K562 (cell line): ENCODE measurements at regions not wholly inside any gene's neighbourhood (a gene's known extent, or its start where the extent isn't known, plus 50 kb on each side); places are given as distances from the start of the nearest gene placed in this dataset.

Experiments
- ATAC-seq: fragments of 200-7000 bp; cut with Tn5 transposase; 3 replicates; pipeline ENCODE4 v1.9.1; 2020; ENCODE audit warnings: moderate library complexity
- BruUV-seq: library from RNA; stranded (reverse); fragments of 400-500 nt; replicated peaks from 2 replicates; lab custom pipeline; 2021; lab: Mats Ljungman, UMichigan
- CTCF ChIA-PET: fragments of 300-600 bp; formaldehyde crosslinking; extraction: SDS; loops from one replicate; lab custom pipeline; 2021; ENCODE audit warnings: low intra/inter-chr PET ratio; lab: Yijun Ruan, JAX
- POLR2A ChIA-PET: fragments of 300-600, 350-650 bp; sonication (Branson Sonifier 250); formaldehyde crosslinking; extraction: SDS; loops from one replicate; lab custom pipeline; 2021; ENCODE audit warnings: antibody characterized with exemption, inconsistent platforms; lab: Yijun Ruan, JAX
- DNase-seq, 4 experiments: peaks; one replicate each; pipeline versions ENCODE4 v3.0.0 to v3.0.0-alpha.2; 2011 to 2018; ENCODE audit warnings: low spot score in 3 of 4, mixed read lengths in 3 of 4; ENCODE audit errors: extremely low read depth in 1 of 4
- FAIRE-seq: peaks from 2 replicates; lab custom pipeline; 2011; peaks lifted over from hg19 to GRCh38; lab: Jason Lieb, UNC
- H2AFZ ChIP-seq: 2 replicates; pipeline ENCODE4 v1.6.0; 2011; ENCODE audit warnings: low read depth, low read length, control low read depth, inconsistent platforms
- H3K27ac ChIP-seq: fragments of 200-600 bp; 3 replicates; pipeline ENCODE4 v1.8.0; 2011; ENCODE audit warnings: low read depth, mild to moderate bottlenecking, control low read depth, inconsistent platforms, low read length, moderate library complexity, mixed read lengths; ENCODE audit errors: extremely low read depth
- H3K27me3 ChIP-seq, 2 experiments: fragments of 300-600 bp in 1 of 2; 2 replicates in 1 of 2; 3 replicates in 1 of 2; pipeline versions ENCODE4 v1.6.0 to v1.8.0; 2011; ENCODE audit warnings: inconsistent platforms in 2 of 2, low read length in 2 of 2, mild to moderate bottlenecking in 1 of 2, mixed read lengths in 1 of 2, moderate library complexity in 1 of 2; ENCODE audit not compliant: control insufficient read depth in 2 of 2, insufficient read depth in 2 of 2
- H3K36me3 ChIP-seq: fragments of 300-600 bp; 3 replicates; pipeline ENCODE4 v1.8.0; 2011; ENCODE audit warnings: mild to moderate bottlenecking, low read length, inconsistent platforms; ENCODE audit not compliant: control insufficient read depth, insufficient read depth
- H3K4me1 ChIP-seq, 2 experiments: fragments of 200-600 bp in 1 of 2; replicated peaks in 1 of 2; 2 replicates in 1 of 2; 3 replicates in 1 of 2; pipeline versions ENCODE4 v1.5.1 to v1.8.0; 2011; ENCODE audit warnings: inconsistent platforms in 2 of 2, low read length in 2 of 2, mild to moderate bottlenecking in 1 of 2, mixed read lengths in 1 of 2, moderate library complexity in 1 of 2; ENCODE audit not compliant: control insufficient read depth in 2 of 2, insufficient read depth in 2 of 2
- H3K4me2 ChIP-seq: 2 replicates; pipeline ENCODE4 v1.6.1; 2011; ENCODE audit warnings: low read length, control low read depth, inconsistent platforms, mixed read lengths; ENCODE audit not compliant: insufficient read depth
- H3K4me3 ChIP-seq: fragments of 200-600 bp; sonication (generic), shearing (Covaris generic); 2 replicates; pipeline ENCODE4 v1.5.1; 2016; ENCODE audit warnings: control low read depth, inconsistent platforms
- H3K79me2 ChIP-seq: fragments of 200-600 bp; 3 replicates; pipeline ENCODE4 v1.8.0; 2011; ENCODE audit warnings: low read length, inconsistent platforms; ENCODE audit not compliant: control insufficient read depth, insufficient read depth
- H3K9ac ChIP-seq, 2 experiments: 2 replicates each; pipeline versions ENCODE4 v1.6.0 to v1.6.1; 2011; ENCODE audit warnings: low read depth in 2 of 2, low read length in 2 of 2, control low read depth in 1 of 2, inconsistent platforms in 1 of 2, mild to moderate bottlenecking in 1 of 2, mixed read lengths in 1 of 2; ENCODE audit not compliant: insufficient read depth in 1 of 2
- H3K9me1 ChIP-seq: one replicate; pipeline ENCODE4 v1.6.0; 2011; ENCODE audit warnings: inconsistent platforms, mild to moderate bottlenecking, low read length, moderate library complexity; ENCODE audit not compliant: control insufficient read depth, insufficient read depth
- H3K9me3 ChIP-seq: replicated peaks from 2 replicates; pipeline ENCODE4 v1.5.1; 2011; ENCODE audit warnings: low read depth, low read length, inconsistent platforms; ENCODE audit not compliant: control insufficient read depth, insufficient read depth
- H4K20me1 ChIP-seq: replicated peaks from 2 replicates; pipeline ENCODE4 v1.6.1; 2011; ENCODE audit warnings: low read length, inconsistent platforms, mixed read lengths; ENCODE audit not compliant: control insufficient read depth, insufficient read depth
- BCOR ChIP-seq: fragments of 450-650 bp; IDR thresholded peaks from 2 replicates; pipeline ENCODE4 v1.6.1; 2016
- FOXK2 ChIP-seq, 2 experiments: fragments of 450-650 bp; IDR thresholded peaks in 1 of 2; conservative IDR thresholded peaks in 1 of 2; 2 replicates each; pipeline ENCODE4 v1.6.1; 2016; ENCODE audit warnings: low read depth in 2 of 2, mild to moderate bottlenecking in 1 of 2
- KDM4B ChIP-seq, 2 experiments: fragments of 450-650 bp in 1 of 2; sonication (generic) in 1 of 2; IDR thresholded peaks; 2 replicates each; pipeline ENCODE4 v1.6.1; 2016 to 2017; ENCODE audit warnings: borderline replicate concordance in 2 of 2, antibody characterized with exemption in 1 of 2, low read depth in 1 of 2, mild to moderate bottlenecking in 1 of 2
- PTBP1 ChIP-seq: fragments of 200-400 bp; formaldehyde crosslinking; IDR thresholded peaks from 2 replicates; pipeline ENCODE4 v1.6.1; 2017; ENCODE audit warnings: low read depth, low read length
- PURB ChIP-seq: sonication (generic); formaldehyde crosslinking; IDR thresholded peaks from 2 replicates; pipeline ENCODE4 v1.9.0; 2021; ENCODE audit warnings: low read depth, mild to moderate bottlenecking, missing genetic modification reagents
- RCOR1 ChIP-seq, 2 experiments: IDR thresholded peaks; 2 replicates each; pipeline ENCODE4 v1.6.1; 2012; ENCODE audit warnings: low read depth in 2 of 2, low read length in 2 of 2, borderline replicate concordance in 1 of 2, improper control_type of control experiment in 1 of 2
- RUNX1 ChIP-seq: sonication (generic); IDR thresholded peaks from 2 replicates; pipeline ENCODE4 v1.6.1; 2016; ENCODE audit warnings: antibody characterized with exemption, low read depth
- SMARCA5 ChIP-seq: fragments of 450-650 bp; IDR thresholded peaks from 2 replicates; pipeline ENCODE4 v1.6.1; 2016
- TFAM ChIP-seq: fragments of 250-450 bp; sonication (Bioruptor Pico); conservative IDR thresholded peaks from 2 replicates; pipeline ENCODE4 v1.5.0; 2021; ENCODE audit warnings: mild to moderate bottlenecking, moderate library complexity
- TRIM28 ChIP-seq: fragments of 450-650 bp; IDR thresholded peaks from 2 replicates; pipeline ENCODE4 v1.6.1; 2017
- ZEB2 ChIP-seq: fragments of 450-650 bp; IDR thresholded peaks from 2 replicates; pipeline ENCODE4 v1.6.1; 2016
- ZNF165 ChIP-seq: fragments of 250-450 bp; sonication (Bioruptor Pico); IDR thresholded peaks from 2 replicates; pipeline ENCODE4 v1.4.0; 2020; ENCODE audit warnings: borderline replicate concordance
- WGBS: fragments of 100-300 bp; shearing (Covaris generic); methylation state at CpG from one replicate; pipeline ENCODE4 v1.1.6; 2016; ENCODE audit warnings: low coverage, mixed read lengths; ENCODE audit not compliant: insufficient coverage; ENCODE audit errors: missing lambda C conversion rate; 5-methylcytosine and 5-hydroxymethylcytosine counted together
- in situ Hi-C: fragments of 300-500 bp; cut with MboI; formaldehyde crosslinking; loops from 4 replicates; pipeline ENCODE4 v1.15.0; 2018; ENCODE audit warnings: inconsistent platforms, mixed read lengths
- intact Hi-C: fragments of 100-400 bp; cut with micrococcal nuclease; formaldehyde crosslinking; loops from 2 replicates; pipeline ENCODE4 v1.14.2; 2022
- TF ChIP-seq, protein P1 (sequence below): sonication (generic); formaldehyde crosslinking; IDR thresholded peaks from 2 replicates; pipeline ENCODE4 v1.8.0; 2022; ENCODE audit warnings: mild to moderate bottlenecking, missing genetic modification reagents
- TF ChIP-seq, protein P2 (sequence below), 3 experiments: fragments of 200-800 bp in 1 of 3; sonication (Bioruptor generic) in 1 of 3; sonication (generic) in 1 of 3; formaldehyde crosslinking in 1 of 3; IDR thresholded peaks; 2 replicates each; pipeline versions ENCODE4 v1.6.1 to v1.8.0; 2016 to 2022; ENCODE audit warnings: mild to moderate bottlenecking in 2 of 3, missing compliant biosample characterization in 2 of 3, missing genetic modification characterization in 2 of 3, missing genetic modification reagents in 1 of 3
- TF ChIP-seq, protein P3 (sequence below): fragments of 250-450 bp; sonication (Bioruptor Pico); IDR thresholded peaks from 2 replicates; pipeline ENCODE4 v1.5.0; 2021

DNA sequence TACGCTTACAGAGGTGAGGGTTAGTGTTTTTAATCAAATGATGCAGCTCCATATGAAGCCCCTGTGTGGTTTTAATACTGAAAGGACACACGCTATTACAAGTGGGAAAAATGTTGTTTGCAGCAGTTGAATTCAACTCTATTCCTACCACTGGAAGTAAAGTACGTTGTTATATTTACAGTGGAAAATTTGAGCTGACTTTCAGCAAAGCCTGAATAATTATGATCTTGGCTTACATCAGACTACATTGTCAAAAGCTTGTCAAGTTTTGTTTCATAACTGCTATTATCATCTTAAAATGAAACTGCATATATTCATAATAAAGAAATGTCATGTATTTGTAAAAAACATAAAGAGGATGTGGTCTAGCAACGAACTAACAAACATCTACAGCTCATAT is 818.5 kb downstream of the SEMA5A start:
- CTCF ChIA-PET = no interaction called here

DNA sequence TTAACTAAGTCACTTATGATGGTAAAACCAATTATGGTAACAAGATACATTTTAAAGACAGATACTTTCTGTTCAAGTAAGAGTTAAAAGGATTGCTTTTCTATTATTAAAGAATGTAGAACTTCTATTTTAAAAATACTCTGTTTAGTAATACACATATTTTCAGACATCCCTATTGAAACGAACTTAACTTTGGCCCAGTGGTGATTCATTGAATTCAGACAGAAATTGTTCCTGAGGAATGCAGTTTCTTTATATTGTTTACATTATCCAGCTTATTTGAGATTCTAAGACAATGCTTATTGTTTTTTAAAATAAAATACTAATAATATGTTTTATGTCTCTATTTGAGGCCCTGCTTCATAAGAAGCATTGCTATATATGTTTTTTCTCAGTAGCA is 816.4 kb downstream of the SEMA5A start:
- no TSS peak for BruUV-seq
- Histone ChIP-seq H3K9me1 (no peaks in the 10 kb centered on the region), H2AFZ (no peak overlapping the region), H3K9me3 (no peaks in the 10 kb centered on the region), H3K4me1 (no peaks in the 10 kb centered on the region), H4K20me1 (no peaks in the 10 kb centered on the region), H3K4me3 (no peak overlapping the region), H3K27ac (no peak overlapping the region), H3K79me2 (no peaks in the 10 kb centered on the region), H3K27me3 (no peaks in the 10 kb centered on the region), H3K9ac (no peak overlapping the region), H3K36me3 (no peaks in the 10 kb centered on the region), H3K4me2 (no peak overlapping the region)
- CTCF ChIA-PET = no interaction called here
- DNase-seq = no peak
- ATAC-seq = no peak
- in situ Hi-C loops (no loop called here), intact Hi-C loops (no loop called here)
- FAIRE-seq = no peak
- POLR2A ChIA-PET = no interaction called here
- WGBS = 0% methylated on average over 1 of the region's 1 CpG
- TF ChIP-seq SMARCA5 (no peak), ZNF165 (CRISPR knock-in tag) (no peak), TFAM (CRISPR knock-in tag) (no peak), FOXK2 (conservative IDR thresholded peaks at IDR 0.05 in 1 of 2, IDR thresholded peaks at IDR 0.05 in 1 of 2; ENCODE audit: low read depth in 2 of 2) (no peak)
- TF ChIP-seq, protein P1, sequence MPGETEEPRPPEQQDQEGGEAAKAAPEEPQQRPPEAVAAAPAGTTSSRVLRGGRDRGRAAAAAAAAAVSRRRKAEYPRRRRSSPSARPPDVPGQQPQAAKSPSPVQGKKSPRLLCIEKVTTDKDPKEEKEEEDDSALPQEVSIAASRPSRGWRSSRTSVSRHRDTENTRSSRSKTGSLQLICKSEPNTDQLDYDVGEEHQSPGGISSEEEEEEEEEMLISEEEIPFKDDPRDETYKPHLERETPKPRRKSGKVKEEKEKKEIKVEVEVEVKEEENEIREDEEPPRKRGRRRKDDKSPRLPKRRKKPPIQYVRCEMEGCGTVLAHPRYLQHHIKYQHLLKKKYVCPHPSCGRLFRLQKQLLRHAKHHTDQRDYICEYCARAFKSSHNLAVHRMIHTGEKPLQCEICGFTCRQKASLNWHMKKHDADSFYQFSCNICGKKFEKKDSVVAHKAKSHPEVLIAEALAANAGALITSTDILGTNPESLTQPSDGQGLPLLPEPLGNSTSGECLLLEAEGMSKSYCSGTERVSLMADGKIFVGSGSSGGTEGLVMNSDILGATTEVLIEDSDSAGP = no peak
- TF ChIP-seq, protein P2, sequence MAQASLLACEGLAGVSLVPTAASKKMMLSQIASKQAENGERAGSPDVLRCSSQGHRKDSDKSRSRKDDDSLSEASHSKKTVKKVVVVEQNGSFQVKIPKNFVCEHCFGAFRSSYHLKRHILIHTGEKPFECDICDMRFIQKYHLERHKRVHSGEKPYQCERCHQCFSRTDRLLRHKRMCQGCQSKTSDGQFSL (CRISPR knock-in tag; IDR thresholded peaks at IDR 0.05) = no peak
- TF ChIP-seq, protein P2 (tag; IDR thresholded peaks at IDR 0.05) = no peak

More for the DNA sequence above, 818.5 kb downstream of the SEMA5A start:
- Histone ChIP-seq H3K9me3 (no peaks in the 10 kb centered on the region), H3K4me3 (no peak overlapping the region), H3K27me3 (no peaks in the 10 kb centered on the region), H3K9ac (no peak overlapping the region), H3K36me3 (no peaks in the 10 kb centered on the region), H3K4me2 (no peak overlapping the region), H4K20me1 (no peaks in the 10 kb centered on the region), H2AFZ (no peak overlapping the region), H3K9me1 (no peaks in the 10 kb centered on the region), H3K79me2 (no peaks in the 10 kb centered on the region), H3K27ac (no peak overlapping the region), H3K4me1 (no peaks in the 10 kb centered on the region)
- 1% methylated on average over 4 of the region's 4 CpGs for WGBS
- TF ChIP-seq PURB (CRISPR knock-in tag) = no peak
- no peak for TF ChIP-seq PTBP1
- no peak for TF ChIP-seq BCOR
- TF ChIP-seq TRIM28 = no peak
- no peak for TF ChIP-seq ZEB2
- no peak for TF ChIP-seq KDM4B (IDR thresholded peaks at IDR 0.05; ENCODE audit: borderline replicate concordance in 2 of 2, low read depth in 1 of 2)
- TF ChIP-seq, protein P3, sequence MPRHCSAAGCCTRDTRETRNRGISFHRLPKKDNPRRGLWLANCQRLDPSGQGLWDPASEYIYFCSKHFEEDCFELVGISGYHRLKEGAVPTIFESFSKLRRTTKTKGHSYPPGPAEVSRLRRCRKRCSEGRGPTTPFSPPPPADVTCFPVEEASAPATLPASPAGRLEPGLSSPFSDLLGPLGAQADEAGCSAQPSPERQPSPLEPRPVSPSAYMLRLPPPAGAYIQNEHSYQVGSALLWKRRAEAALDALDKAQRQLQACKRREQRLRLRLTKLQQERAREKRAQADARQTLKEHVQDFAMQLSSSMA (CRISPR knock-in tag) = no peak
- no peak for TF ChIP-seq RUNX1
- TF ChIP-seq RCOR1 (IDR thresholded peaks at IDR 0.05; ENCODE audit: borderline replicate concordance in 1 of 2, low read depth in 2 of 2, low read length in 2 of 2) = no peak
- BruUV-seq = no TSS peak
- POLR2A ChIA-PET = no interaction called here
- ATAC-seq (no peak), FAIRE-seq (no peak), DNase-seq (no peak)
- intact Hi-C loops = no loop called here
- in situ Hi-C loops = no loop called here
